DND-41 (cell line): ENCODE measurements at regions not wholly inside any gene's neighbourhood (a gene's known extent, or its start where the extent isn't known, plus 50 kb on each side); places are given as distances from the start of the nearest gene placed in this dataset.
"Not testable (repeated sequence)": the region's sequence is repeated elsewhere in the genome, so short reads cannot be mapped to it uniquely, and the experiment has no call there.

Experiments used
- EZH2 ChIP-seq: IDR thresholded peaks from 3 replicates; pipeline ENCODE4 v1.6.1; 2012; ENCODE audit warnings: borderline replicate concordance, low read depth, mild to moderate bottlenecking, moderate library complexity, low read length, inconsistent platforms; ENCODE audit not compliant: severe bottlenecking
- TF ChIP-seq, protein P1 (sequence below): IDR thresholded peaks from 2 replicates; pipeline ENCODE4 v1.5.1; 2012; ENCODE audit warnings: borderline replicate concordance, low read length, moderate library complexity, mild to moderate bottlenecking; ENCODE audit not compliant: poor library complexity, severe bottlenecking; ENCODE audit errors: extremely low read depth

DNA sequence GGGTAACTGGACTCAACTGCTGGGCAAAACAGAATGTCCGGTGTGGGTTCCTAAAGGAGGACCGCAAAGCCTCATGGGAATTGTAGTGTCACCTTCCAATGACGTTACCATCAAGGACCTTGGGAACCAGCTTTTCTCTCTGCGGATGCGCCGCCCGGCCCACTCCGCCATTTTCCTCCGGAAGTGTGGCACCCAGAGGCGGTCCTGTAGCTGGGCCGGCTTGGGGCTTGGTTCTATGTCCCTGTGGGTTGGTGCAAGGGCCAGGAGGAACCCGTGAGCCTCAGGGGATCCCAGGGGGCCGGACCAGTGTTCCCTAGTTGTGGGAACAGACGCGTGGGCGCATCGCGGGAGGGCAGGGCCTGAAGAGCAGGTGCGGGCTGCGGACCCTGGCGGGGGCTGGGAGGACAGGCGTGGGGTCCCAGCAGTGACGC, 175.1 kb downstream of the CWH43 start:
- TF ChIP-seq, protein P1, sequence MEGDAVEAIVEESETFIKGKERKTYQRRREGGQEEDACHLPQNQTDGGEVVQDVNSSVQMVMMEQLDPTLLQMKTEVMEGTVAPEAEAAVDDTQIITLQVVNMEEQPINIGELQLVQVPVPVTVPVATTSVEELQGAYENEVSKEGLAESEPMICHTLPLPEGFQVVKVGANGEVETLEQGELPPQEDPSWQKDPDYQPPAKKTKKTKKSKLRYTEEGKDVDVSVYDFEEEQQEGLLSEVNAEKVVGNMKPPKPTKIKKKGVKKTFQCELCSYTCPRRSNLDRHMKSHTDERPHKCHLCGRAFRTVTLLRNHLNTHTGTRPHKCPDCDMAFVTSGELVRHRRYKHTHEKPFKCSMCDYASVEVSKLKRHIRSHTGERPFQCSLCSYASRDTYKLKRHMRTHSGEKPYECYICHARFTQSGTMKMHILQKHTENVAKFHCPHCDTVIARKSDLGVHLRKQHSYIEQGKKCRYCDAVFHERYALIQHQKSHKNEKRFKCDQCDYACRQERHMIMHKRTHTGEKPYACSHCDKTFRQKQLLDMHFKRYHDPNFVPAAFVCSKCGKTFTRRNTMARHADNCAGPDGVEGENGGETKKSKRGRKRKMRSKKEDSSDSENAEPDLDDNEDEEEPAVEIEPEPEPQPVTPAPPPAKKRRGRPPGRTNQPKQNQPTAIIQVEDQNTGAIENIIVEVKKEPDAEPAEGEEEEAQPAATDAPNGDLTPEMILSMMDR = not testable (repeated sequence)
- not testable (repeated sequence) for TF ChIP-seq EZH2
